KG1 (cell line): ENCODE measurements at regions not wholly inside any gene's neighbourhood (a gene's known extent, or its start where the extent isn't known, plus 50 kb on each side); places are given as distances from the start of the nearest gene placed in this dataset.
"Not testable (repeated sequence)": the region's sequence is repeated elsewhere in the genome, so short reads cannot be mapped to it uniquely, and the experiment has no call there.

Experiments used
- DNase-seq: peaks from one replicate; lab custom pipeline; 2025; lab: John Stamatoyannopoulos, UW

- DNase-seq, result not testable (repeated sequence)
Observed at GRCh38 chr7:55743454-55743717, 119.2 kb downstream of the SEPTIN14 start.

DNA sequence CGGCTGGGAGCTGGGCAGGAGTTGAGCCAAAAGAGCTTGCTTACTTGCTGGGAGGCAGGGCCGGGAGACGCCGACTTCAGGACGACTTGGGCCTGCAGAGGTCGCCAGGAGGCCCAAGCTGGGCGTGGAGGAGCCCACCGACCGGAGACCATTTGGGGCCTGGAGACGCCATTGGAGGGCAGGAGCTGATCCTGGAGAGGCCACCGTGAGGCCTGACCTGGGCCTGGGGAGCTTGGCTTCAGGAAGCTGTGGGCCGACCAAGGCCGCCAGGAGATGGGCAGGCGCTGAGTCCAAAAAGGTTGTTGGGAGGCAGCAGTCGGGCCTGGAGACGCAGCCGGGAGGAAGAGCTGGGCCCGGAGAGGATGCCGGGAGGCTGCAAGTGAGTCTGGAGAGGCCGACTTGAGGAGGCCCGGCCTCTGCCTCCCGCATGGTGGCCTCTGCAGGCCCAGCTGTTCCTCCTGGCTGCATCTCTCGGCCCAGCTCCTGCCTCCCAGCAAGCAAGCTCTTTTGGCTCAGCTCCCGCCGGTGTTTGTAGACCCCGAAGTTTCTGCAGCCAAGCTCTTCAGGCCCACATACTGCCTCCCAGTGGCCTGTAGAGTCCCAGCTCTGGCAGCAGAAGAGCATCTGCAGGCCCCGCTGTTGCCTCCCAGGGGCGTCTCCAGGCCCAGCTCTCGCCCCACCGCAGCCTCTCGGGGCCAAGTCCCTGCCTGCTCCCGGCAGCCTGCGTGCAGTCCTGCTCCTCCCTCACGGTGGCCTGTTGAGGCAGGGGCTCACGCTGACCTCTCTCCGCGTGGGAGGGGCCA, 119.7 kb downstream of the SEPTIN14 start:
- DNase-seq, result not testable (repeated sequence)

GRCh38 chr7:55741721-55742631, 120.6 kb downstream of the SEPTIN14 start:
- not testable (repeated sequence) for DNase-seq

- DNase-seq, result not testable (repeated sequence)
Observed at GRCh38 chr7:55740633-55741250, 121.8 kb downstream of the SEPTIN14 start.

DNA sequence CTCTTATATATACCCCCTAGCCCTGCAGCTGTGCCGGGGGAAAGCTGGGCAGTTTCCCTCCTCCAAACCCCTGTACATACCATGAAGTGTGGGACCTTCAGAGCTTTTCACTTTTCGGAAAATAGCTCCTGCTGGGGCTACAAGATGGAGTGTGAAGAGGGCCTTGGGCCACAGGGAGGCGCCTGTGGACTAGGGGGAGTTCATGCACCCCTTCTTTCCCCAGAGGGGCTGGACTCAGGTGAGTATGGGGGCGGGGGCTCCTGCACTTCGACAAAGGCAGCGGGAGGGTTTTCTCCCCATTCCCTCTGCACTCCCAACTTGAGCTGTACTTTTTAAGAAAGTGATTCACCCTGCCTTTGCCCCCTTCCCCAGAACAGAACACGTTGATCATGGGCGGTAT, 122.5 kb downstream of the SEPTIN14 start:
- not testable (repeated sequence) for DNase-seq

- not testable (repeated sequence) for DNase-seq
Observed at GRCh38 chr7:55736641-55737221, 125.8 kb downstream of the SEPTIN14 start.

DNA sequence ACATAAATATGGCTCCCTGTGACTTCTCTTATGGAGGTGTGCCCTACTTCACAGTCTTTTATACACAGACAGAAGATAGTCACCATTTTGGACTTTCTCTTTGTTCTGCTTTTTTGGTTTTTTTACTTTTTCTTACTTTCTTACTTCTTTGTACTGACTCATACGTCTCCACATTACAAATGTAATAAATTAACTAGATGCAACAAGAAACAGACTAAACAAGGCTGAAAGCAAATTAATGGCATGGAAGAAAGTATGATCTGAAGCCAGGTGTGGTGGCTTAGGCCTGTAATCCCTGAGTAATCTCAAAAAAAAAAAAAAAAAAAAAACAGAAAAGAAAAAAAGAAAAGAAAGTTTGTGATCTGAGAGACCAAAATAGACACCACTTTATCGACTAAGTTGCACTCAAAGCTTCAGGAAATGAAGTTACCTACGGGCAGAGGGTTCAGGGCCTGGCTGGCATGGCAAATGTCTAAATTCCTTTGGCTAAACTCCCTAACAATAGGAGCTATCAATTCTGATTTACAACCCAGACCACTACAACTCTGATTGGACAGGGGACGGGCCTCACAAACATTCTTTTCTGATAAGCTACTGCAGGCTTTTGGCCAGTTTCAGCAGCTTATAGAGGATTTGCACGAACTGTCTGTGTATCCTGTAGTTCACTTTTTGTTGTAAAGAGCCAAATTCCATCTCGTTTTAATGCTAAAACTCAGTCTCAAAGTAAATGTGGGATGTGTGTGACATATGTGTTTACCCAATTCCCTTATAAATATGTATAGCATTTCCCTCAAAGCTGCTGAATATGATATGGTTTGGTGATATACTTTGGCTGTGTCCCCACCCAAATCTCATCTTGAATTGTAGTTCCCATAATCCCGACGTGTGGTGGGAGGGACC, 129.1 kb downstream of the SEPTIN14 start:
- no peak for DNase-seq

DNA sequence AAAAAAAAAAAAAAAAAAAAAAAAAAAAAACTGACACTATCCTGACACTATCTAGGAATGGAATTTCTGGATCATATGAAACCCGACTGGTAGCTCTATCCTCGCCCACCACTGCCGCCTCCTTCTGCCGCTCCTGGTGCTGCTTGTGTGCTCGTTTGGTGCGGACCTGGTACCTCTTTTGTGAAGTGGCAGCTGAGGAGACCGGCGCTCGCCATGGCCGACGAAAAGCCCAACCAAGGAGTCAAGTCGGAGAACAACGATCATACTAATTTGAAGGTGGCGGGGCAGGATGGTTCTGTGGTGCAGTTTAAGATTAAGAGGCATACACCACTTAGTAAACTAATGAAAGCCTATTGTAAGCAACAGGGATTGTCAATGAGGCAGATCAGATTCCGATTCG, 130.6 kb downstream of the SEPTIN14 start:
- DNase-seq, result no peak

GRCh38 chr7:55730197-55730596, 132.4 kb downstream of the SEPTIN14 start:
- no peak for DNase-seq

- DNase-seq, result no peak
Observed at GRCh38 chr7:55723621-55723941, 139.0 kb downstream of the SEPTIN14 start.

DNA sequence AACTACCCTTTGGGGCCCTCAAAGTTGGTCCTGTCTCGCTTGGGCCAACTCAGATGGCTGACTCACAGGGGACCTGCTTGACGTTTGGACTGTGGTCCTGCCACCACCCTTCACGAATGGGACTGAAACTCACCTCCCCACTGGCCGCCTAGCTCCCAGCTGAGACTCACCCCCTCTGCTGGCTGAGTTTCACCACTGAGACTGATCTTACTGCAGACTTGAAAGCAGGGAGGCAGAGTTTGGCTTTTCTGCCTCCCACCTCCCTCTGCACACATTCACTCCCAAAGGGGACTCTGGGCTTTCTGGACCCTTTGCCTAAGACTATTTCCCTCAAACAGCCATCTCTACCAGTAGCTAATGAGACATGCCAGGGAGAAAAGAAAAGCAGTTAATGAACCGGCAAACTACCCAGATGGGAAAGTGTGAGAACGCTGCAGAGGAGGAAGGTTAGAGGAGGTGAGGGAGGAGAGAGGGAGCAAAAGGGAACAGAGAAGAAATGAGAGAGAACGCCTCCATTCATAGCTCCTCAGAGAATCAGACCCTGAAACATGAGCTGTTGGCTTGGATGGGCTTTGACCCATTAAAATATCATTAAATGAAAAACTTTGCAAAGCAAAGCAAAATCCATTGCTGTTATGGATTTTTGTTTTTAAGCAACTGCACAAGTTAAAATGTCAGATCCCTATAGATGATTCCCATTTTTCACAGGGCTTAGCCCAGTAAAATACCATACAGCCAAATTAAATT, 139.5 kb downstream of the SEPTIN14 start:
- not testable (repeated sequence) for DNase-seq

GRCh38 chr7:55721004-55721403, 141.5 kb downstream of the SEPTIN14 start:
- not testable (repeated sequence) for DNase-seq

DNA sequence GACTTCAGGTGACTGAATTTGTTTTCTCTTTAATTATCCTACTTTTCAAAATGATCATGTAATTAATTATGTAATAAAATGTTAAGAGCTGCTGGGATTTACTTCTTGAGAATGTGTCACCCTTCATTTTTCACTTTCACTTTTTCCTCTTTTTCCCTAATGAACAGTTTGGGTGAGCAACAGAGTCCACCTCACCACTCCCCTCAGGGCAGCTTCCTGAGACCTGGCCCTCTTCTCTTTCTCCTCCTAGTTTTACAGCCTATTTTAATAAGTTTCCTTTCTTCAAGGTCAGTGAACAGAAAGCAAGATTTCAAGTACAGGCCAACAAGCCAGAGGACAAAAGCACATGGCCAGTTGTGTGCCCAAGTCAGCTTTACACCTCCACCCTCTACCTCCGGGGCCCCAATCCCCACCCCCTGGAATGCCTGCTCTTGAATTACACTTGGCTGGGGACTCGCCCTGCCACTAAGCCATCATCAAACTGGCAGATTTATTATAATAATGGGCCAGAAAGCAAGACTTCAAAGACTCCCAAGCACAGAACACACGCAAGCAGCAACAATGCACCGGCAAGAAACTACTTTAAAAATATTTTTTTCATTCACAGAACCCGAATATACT, 143.1 kb upstream of the VOPP1 start:
- DNase-seq, result not testable (repeated sequence)

DNA sequence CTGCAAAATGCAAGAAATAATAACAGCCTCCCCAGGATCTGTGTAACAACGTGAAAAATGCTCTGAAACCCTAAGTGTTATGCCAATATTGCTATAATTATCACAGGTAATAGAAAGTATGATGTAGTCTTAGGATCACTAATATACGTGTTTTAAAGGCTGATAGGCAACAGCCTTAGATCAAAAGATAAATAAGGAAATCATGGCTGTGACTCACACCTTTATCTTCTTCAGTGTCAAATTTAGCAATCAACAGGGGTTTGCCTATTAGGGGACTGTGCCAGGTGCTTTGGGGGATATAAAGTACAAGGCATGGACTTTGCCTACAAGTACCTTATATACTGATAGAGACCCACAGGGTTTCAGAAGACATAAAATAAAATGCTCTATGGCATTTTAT, 142.1 kb upstream of the VOPP1 start:
- DNase-seq, result not testable (repeated sequence)

DNA sequence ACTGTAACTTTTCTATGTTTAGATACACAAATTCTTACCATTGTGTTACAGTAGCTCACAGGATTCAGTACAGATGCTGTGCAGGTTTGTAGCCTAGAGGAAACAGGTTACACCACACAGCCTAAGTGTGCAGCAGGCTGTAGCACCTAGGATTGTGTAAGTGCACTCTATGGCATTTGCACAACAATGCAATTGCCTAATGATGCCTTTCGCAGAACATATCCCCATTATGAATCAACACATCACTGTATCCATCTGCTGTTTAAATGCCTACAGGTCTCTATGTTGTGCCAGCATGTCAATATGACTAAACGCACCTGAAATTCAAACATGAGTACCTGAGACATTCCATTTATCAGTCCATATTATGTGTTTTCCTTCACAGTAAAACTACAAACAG, 138.0 kb upstream of the VOPP1 start:
- not testable (repeated sequence) for DNase-seq

GRCh38 chr7:55708028-55708427, 135.7 kb upstream of the VOPP1 start:
- not testable (repeated sequence) for DNase-seq

- DNase-seq, result not testable (repeated sequence)
Observed at GRCh38 chr7:55707410-55707809, 135.1 kb upstream of the VOPP1 start.

DNA sequence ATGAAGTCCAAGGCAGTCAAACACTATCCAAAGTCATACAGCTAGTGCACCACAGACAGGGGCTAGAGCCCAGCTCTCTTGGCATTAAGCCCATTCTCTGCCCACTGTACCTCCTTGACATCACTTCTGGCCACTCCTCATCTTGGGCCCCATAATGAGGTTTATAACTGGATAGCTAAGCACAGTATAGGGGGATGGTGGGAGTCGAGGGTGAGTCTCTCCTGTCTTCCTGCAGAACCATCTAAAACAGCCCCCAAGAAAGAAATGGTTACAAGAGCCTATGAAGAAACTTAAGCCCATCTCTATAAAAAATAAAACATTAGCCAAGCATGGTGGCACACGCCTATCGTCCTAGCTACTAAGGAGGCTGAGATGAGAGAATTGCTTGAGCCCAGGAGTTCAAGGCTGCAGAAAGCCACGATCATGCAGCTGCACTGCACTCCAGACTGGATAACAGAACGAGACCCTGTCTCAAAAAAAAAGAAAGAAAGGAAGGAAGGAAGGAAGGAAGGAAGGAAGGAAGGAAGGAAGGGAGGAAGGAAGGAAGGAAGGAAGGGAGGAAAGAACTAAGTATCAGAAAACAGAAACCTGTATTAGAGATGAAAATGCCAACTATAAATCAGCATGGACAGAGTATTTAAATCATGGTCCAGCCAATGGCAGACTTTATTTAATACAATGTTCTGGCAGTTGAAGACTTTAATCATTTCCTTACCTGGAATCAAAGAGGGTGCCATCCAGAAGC, 134.3 kb upstream of the VOPP1 start:
- not testable (repeated sequence) for DNase-seq

GRCh38 chr7:55705728-55706450, 133.6 kb upstream of the VOPP1 start:
- not testable (repeated sequence) for DNase-seq
